ENCODE measurements at regions not wholly inside any gene's neighbourhood (a gene's known extent, or its start where the extent isn't known, plus 50 kb on each side); places are given as distances from the start of the nearest gene placed in this dataset.

DNA sequence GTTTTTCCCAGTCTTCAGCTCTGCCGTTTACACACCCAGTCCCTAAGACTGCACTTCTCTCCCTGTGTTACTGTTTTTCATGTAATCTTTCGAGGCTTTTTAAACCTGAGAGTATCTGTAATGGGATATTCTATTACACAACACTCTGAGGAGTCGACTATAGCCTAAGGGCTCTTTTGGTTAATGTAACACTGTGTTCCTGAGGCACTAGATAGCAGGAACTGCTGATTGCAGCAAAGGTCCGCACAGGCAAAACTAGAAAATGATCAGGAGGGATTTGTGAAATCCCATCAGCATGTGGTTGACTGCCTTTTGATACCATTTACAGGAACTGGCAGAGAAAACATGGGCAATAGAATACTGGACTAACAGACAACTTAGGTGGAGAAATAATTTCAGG is 512.3 kb upstream of the RAG2 start:
- no peaks in the 10 kb centered on the region for H3K9me3 ChIP-seq
- no peak overlapping the region for H3K4me3 ChIP-seq
- H3K4me1 ChIP-seq (ENCODE audit: low read depth), result no peaks in the 10 kb centered on the region
- intact Hi-C loops (cut with DNase I, micrococcal nuclease), result no loop called here
- ATAC-seq (no peak), DNase-seq (no peak)
- TF ChIP-seq, protein P1, sequence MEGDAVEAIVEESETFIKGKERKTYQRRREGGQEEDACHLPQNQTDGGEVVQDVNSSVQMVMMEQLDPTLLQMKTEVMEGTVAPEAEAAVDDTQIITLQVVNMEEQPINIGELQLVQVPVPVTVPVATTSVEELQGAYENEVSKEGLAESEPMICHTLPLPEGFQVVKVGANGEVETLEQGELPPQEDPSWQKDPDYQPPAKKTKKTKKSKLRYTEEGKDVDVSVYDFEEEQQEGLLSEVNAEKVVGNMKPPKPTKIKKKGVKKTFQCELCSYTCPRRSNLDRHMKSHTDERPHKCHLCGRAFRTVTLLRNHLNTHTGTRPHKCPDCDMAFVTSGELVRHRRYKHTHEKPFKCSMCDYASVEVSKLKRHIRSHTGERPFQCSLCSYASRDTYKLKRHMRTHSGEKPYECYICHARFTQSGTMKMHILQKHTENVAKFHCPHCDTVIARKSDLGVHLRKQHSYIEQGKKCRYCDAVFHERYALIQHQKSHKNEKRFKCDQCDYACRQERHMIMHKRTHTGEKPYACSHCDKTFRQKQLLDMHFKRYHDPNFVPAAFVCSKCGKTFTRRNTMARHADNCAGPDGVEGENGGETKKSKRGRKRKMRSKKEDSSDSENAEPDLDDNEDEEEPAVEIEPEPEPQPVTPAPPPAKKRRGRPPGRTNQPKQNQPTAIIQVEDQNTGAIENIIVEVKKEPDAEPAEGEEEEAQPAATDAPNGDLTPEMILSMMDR (IDR thresholded peaks at IDR 0.05), result no peak
- H3K36me3 ChIP-seq (ENCODE audit: low read depth), result no peaks in the 10 kb centered on the region

DNA sequence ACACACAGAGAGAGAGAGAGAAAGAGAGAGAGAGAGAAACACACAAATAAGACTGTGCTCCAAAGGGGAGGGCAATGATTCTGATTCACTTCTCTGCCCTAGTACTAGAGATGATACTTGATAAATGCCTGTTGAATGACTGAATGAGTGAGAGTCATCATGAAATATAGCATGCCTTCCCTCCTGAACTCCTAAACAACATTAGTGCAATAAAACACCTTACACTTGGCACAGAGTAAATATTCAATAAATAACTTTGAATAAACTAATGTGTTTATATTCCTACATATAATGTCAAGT is 511.2 kb upstream of the RAG2 start:
- TF ChIP-seq, protein P1 (IDR thresholded peaks at IDR 0.05), result no peak
- no peaks in the 10 kb centered on the region for H3K4me1 ChIP-seq (ENCODE audit: low read depth)
- DNase-seq (no peak), ATAC-seq (no peak)
- no peak overlapping the region for H3K4me3 ChIP-seq
- H3K36me3 ChIP-seq (ENCODE audit: low read depth), result no peaks in the 10 kb centered on the region
- H3K9me3 ChIP-seq, result no peaks in the 10 kb centered on the region
- intact Hi-C loops (cut with DNase I, micrococcal nuclease), result no loop called here

- no peak for ATAC-seq
Measured at GRCh38 chr11:37108436-37109285, 510.6 kb upstream of the RAG2 start.

DNA sequence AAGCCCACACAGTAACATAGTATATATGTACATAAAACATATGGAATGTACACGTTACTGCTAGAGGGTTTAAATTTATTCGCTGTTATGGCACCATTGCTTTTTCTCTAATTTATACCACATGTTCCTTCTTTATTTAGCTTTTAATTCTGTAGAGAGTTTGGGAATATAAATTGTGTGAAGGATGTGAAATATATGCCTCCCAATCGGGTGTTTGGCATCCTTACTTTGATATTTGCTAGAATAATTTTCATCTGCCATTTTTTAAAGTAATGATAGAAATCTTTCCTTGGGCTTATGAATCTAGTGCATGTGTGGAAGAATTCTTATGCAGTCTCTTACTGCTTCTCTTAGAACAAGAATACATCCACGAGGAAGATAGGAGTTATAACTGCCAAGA is 509.8 kb upstream of the RAG2 start:
- Histone ChIP-seq H3K9me3 (no peaks in the 10 kb centered on the region), H3K36me3 (ENCODE audit: low read depth) (no peaks in the 10 kb centered on the region), H3K4me1 (ENCODE audit: low read depth) (no peaks in the 10 kb centered on the region), H3K4me3 (no peak overlapping the region)
- DNase-seq (no peak), ATAC-seq (no peak)
- intact Hi-C loops (cut with DNase I, micrococcal nuclease), result no loop called here
- TF ChIP-seq, protein P1 (IDR thresholded peaks at IDR 0.05), result no peak

More at GRCh38 chr11:37108436-37109285, 510.6 kb upstream of the RAG2 start:
- TF ChIP-seq, protein P1 (IDR thresholded peaks at IDR 0.05), result no peak
- H3K36me3 ChIP-seq (ENCODE audit: low read depth), result no peaks in the 10 kb centered on the region
- no peak overlapping the region for H3K4me3 ChIP-seq
- H3K9me3 ChIP-seq, result no peaks in the 10 kb centered on the region
- DNase-seq, result no peak
- intact Hi-C loops (cut with DNase I, micrococcal nuclease), result no loop called here
- no peaks in the 10 kb centered on the region for H3K4me1 ChIP-seq (ENCODE audit: low read depth)

DNA sequence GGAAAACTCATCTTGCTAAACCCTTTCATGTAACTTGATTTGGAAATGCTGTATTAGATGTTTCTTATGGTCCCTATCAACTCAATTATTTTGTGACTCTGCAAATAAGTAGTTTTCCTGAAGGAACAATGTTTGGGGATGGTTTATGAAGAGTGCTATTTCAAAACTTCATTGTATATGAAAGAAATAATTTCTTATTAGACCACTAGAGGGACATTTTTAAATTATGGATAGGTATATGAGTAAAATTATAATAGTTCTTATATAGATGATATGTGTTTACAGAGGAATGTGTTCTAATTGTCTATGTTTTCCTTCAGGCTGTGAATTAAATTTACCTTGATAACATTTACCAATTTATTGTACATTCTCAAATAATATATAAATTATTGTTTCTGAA is 509.4 kb upstream of the RAG2 start:
- H3K9me3 ChIP-seq, result no peaks in the 10 kb centered on the region
- no peak for ATAC-seq
- no peaks in the 10 kb centered on the region for H3K36me3 ChIP-seq (ENCODE audit: low read depth)
- TF ChIP-seq, protein P1 (IDR thresholded peaks at IDR 0.05), result no peak
- H3K4me3 ChIP-seq, result no peak overlapping the region
- no peaks in the 10 kb centered on the region for H3K4me1 ChIP-seq (ENCODE audit: low read depth)
- no peak for DNase-seq
- intact Hi-C loops (cut with DNase I, micrococcal nuclease), result no loop called here

Measured in mucosa of descending colon (tissue), 3 donors.